ENCODE measurements at regions not wholly inside any gene's neighbourhood (a gene's known extent, or its start where the extent isn't known, plus 50 kb on each side); places are given as distances from the start of the nearest gene placed in this dataset.

DNA sequence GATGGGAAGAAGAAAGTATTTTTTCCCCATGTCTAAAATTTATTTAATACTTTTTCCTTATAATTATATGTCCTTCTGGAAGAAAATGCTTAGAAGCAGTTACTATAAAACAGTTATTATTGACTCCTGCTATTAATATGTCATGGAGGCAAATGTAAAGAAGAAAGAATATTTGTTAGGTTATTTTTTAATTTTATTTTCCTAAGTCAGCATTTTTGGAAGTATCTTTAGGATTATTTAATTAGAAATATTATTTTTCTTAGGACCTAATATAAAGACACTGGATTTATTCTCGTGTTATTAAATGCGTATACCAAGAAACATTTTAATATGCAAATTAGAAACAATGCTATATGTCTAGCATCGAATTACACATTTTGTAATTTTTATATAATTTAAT is 687.7 kb downstream of the TRAM1L1 start:
- 69 to 93% (median 90%) methylated on average over 3 of the region's 3 CpGs for WGBS, 5 donors

DNA sequence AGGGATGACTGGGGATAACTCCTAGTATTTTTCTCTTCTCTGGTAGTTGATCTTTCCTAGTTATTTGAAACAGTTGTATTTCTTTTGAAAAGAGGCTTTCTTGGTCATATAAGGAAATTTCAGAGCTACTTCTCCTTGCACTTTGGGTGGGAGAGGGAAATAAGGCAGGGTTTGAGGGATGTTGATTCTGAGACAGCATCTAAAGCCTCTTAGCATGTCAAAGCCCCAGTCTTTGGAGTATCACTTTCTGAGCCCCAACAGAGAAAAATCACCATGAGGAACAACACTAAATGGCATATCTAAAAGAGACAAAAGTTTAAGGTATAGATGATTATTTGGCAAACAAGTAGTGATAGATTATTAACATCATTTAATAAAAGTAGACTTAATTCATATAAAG is 688.1 kb downstream of the TRAM1L1 start:
- H3K36me3 ChIP-seq, result no peaks in the 10 kb centered on the region
- no peaks in the 10 kb centered on the region for H3K9me3 ChIP-seq
- H3K4me1 ChIP-seq, result no peaks in the 10 kb centered on the region
- intact Hi-C loops (cut with DNase I; ENCODE audit: low total_unique reads), result no loop called here
- no peak for TF ChIP-seq POLR2A (IDR thresholded peaks at IDR 0.05)
- TF ChIP-seq, protein P1, sequence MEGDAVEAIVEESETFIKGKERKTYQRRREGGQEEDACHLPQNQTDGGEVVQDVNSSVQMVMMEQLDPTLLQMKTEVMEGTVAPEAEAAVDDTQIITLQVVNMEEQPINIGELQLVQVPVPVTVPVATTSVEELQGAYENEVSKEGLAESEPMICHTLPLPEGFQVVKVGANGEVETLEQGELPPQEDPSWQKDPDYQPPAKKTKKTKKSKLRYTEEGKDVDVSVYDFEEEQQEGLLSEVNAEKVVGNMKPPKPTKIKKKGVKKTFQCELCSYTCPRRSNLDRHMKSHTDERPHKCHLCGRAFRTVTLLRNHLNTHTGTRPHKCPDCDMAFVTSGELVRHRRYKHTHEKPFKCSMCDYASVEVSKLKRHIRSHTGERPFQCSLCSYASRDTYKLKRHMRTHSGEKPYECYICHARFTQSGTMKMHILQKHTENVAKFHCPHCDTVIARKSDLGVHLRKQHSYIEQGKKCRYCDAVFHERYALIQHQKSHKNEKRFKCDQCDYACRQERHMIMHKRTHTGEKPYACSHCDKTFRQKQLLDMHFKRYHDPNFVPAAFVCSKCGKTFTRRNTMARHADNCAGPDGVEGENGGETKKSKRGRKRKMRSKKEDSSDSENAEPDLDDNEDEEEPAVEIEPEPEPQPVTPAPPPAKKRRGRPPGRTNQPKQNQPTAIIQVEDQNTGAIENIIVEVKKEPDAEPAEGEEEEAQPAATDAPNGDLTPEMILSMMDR (IDR thresholded peaks at IDR 0.05 in 8 of 11, conservative IDR thresholded peaks at IDR 0.05 in 3 of 11), result no peak
- TF ChIP-seq POLR2AphosphoS5 (IDR thresholded peaks at IDR 0.05), result no peak
- no peaks in the 10 kb centered on the region for H3K27me3 ChIP-seq (replicated peaks in 1 of 7)
- no peak overlapping the region for H3K4me3 ChIP-seq
- DNase-seq, result no peak
- H3K27ac ChIP-seq, result no peak overlapping the region

More for the DNA sequence above, 687.7 kb downstream of the TRAM1L1 start:
- H3K27me3 ChIP-seq (replicated peaks in 1 of 7), result no peaks in the 10 kb centered on the region
- no peak overlapping the region for H3K27ac ChIP-seq
- H3K9me3 ChIP-seq, result no peaks in the 10 kb centered on the region
- TF ChIP-seq, protein P1 (IDR thresholded peaks at IDR 0.05 in 8 of 11, conservative IDR thresholded peaks at IDR 0.05 in 3 of 11), result no peak
- TF ChIP-seq POLR2AphosphoS5 (IDR thresholded peaks at IDR 0.05), result no peak
- TF ChIP-seq POLR2A (IDR thresholded peaks at IDR 0.05), result no peak
- no peak for DNase-seq
- no peak overlapping the region for H3K4me3 ChIP-seq
- intact Hi-C loops (cut with DNase I; ENCODE audit: low total_unique reads), result no loop called here
- no peaks in the 10 kb centered on the region for H3K4me1 ChIP-seq
- no peaks in the 10 kb centered on the region for H3K36me3 ChIP-seq

DNA sequence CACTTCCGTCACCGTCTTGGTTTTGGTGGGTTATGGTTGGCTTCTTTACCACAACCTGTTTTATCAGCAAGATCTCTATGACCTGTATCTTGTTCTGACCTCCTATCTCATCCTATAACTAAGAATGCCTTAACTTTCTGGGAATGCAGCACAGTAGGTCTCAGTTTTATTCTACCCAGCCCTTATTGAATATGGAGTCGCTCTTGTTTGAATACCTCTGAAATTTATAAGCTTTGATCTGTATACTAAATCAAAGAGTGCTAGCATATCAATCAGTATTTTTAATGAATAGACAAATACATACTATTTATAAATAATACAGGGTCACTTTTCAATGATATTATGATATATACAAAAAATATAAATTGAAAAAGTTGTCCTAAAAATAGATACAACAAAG is 690.0 kb downstream of the TRAM1L1 start:
- no peak for DNase-seq
- Histone ChIP-seq H3K27me3 (replicated peaks in 1 of 7) (no peaks in the 10 kb centered on the region), H3K4me3 (no peak overlapping the region), H3K4me1 (no peaks in the 10 kb centered on the region), H3K27ac (no peak overlapping the region), H3K9me3 (no peaks in the 10 kb centered on the region), H3K36me3 (no peaks in the 10 kb centered on the region)
- 81 to 95% (median 90%) methylated on average over 3 of the region's 3 CpGs for whole genome bisulfite sequencing, 5 donors
- TF ChIP-seq POLR2A (IDR thresholded peaks at IDR 0.05), result no peak
- TF ChIP-seq POLR2AphosphoS5 (IDR thresholded peaks at IDR 0.05), result no peak
- TF ChIP-seq, protein P1 (IDR thresholded peaks at IDR 0.05 in 8 of 11, conservative IDR thresholded peaks at IDR 0.05 in 3 of 11), result no peak
- intact Hi-C loops (cut with DNase I; ENCODE audit: low total_unique reads), result no loop called here

DNA sequence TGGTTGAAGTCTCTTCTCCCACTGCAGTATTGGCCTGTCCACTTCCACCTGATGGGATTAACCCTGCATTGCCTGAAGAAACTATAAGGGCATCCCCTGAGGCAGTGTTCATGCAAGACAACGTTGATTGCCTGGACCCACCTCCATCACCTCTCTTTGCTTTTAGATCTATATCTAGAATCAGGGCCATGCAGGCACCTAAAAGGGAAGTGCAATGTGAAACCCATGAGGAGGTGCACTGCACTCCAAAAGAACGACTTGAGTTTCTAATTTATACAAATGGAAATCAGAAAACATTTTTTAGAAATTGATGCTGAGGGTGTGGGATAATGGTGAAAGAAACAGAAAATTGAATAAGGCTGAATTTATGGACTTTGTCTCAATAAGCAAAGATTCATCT is 694.4 kb downstream of the TRAM1L1 start:
- no peak for TF ChIP-seq POLR2A (IDR thresholded peaks at IDR 0.05)
- TF ChIP-seq, protein P1 (IDR thresholded peaks at IDR 0.05 in 8 of 11, conservative IDR thresholded peaks at IDR 0.05 in 3 of 11), result no peak
- no peak for TF ChIP-seq POLR2AphosphoS5 (IDR thresholded peaks at IDR 0.05)
- no peaks in the 10 kb centered on the region for H3K36me3 ChIP-seq
- 19 to 29% (median 26%) methylated on average over 2 of the region's 2 CpGs for WGBS, 5 donors

More for the DNA sequence above, 694.4 kb downstream of the TRAM1L1 start:
- Histone ChIP-seq H3K27ac (no peak overlapping the region), H3K4me3 (no peak overlapping the region), H3K9me3 (no peaks in the 10 kb centered on the region), H3K4me1 (no peaks in the 10 kb centered on the region), H3K27me3 (replicated peaks in 1 of 7) (no peaks in the 10 kb centered on the region)
- intact Hi-C loops (cut with DNase I; ENCODE audit: low total_unique reads), result no loop called here
- no peak for DNase-seq
